ENCODE measurements at regions not wholly inside any gene's neighbourhood (a gene's known extent, or its start where the extent isn't known, plus 50 kb on each side); places are given as distances from the start of the nearest gene placed in this dataset.
"Not testable (repeated sequence)": the region's sequence is repeated elsewhere in the genome, so short reads cannot be mapped to it uniquely, and the experiment has no call there.

GRCh38 chr6:121020656-121021055, 313.6 kb downstream of the TBC1D32 start:
- no peak for DNase-seq (ENCODE audit: low spot score)

GRCh38 chr6:121008553-121008952, 325.7 kb downstream of the TBC1D32 start:
- DNase-seq (ENCODE audit: low spot score): no peak

- no peak for DNase-seq (ENCODE audit: low spot score)
These were observed 328.3 kb downstream of the TBC1D32 start for GRCh38 chr6:121006024-121006423.

GRCh38 chr6:121000381-121000780, 333.9 kb downstream of the TBC1D32 start:
- DNase-seq (ENCODE audit: low spot score): no peak

- no peak for DNase-seq (ENCODE audit: low spot score)
These were observed 337.9 kb downstream of the TBC1D32 start for GRCh38 chr6:120996340-120996739.

- DNase-seq (ENCODE audit: low spot score): no peak
These were observed 339.7 kb downstream of the TBC1D32 start for GRCh38 chr6:120994573-120994967.

GRCh38 chr6:120993929-120994572, 340.2 kb downstream of the TBC1D32 start:
- no peak for DNase-seq (ENCODE audit: low spot score)

GRCh38 chr6:120992257-120992656, 342.0 kb downstream of the TBC1D32 start:
- DNase-seq (ENCODE audit: low spot score): no peak

- DNase-seq (ENCODE audit: low spot score): no peak
These were observed 343.4 kb downstream of the TBC1D32 start for GRCh38 chr6:120990866-120991265.

- no peak for DNase-seq (ENCODE audit: low spot score)
These were observed 352.4 kb downstream of the TBC1D32 start for GRCh38 chr6:120981835-120982234.

- no peak for DNase-seq (ENCODE audit: low spot score)
These were observed 368.0 kb downstream of the TBC1D32 start for GRCh38 chr6:120966321-120966720.

- peak; percentile 62 for DNase-seq (ENCODE audit: low spot score)
These were observed 368.5 kb downstream of the TBC1D32 start for GRCh38 chr6:120965814-120966213.

- DNase-seq (ENCODE audit: low spot score): peak; percentile 11
These were observed 373.5 kb downstream of the TBC1D32 start for GRCh38 chr6:120960761-120961160.

GRCh38 chr6:120954111-120954510, 380.2 kb downstream of the TBC1D32 start:
- DNase-seq (ENCODE audit: low spot score): no peak

GRCh38 chr6:120951258-120951657, 383.0 kb downstream of the TBC1D32 start:
- no peak for DNase-seq (ENCODE audit: low spot score)

- no peak for DNase-seq (ENCODE audit: low spot score)
These were observed 387.2 kb downstream of the TBC1D32 start for GRCh38 chr6:120947111-120947510.

GRCh38 chr6:120945905-120946594, 388.2 kb downstream of the TBC1D32 start:
- DNase-seq (ENCODE audit: low spot score): no peak

GRCh38 chr6:120938876-120939472, 395.3 kb downstream of the TBC1D32 start:
- no peak for DNase-seq (ENCODE audit: low spot score)

GRCh38 chr6:120938164-120938875, 396.0 kb downstream of the TBC1D32 start:
- no peak for DNase-seq (ENCODE audit: low spot score)

GRCh38 chr6:120935908-120936307, 398.4 kb downstream of the TBC1D32 start:
- DNase-seq (ENCODE audit: low spot score): no peak

- no peak for DNase-seq (ENCODE audit: low spot score)
These were observed 399.3 kb downstream of the TBC1D32 start for GRCh38 chr6:120935016-120935415.

- not testable (repeated sequence) for DNase-seq (ENCODE audit: low spot score)
These were observed 402.6 kb downstream of the TBC1D32 start for GRCh38 chr6:120931520-120932180.

All from RKO (cell line).